Right atrium auricular region (tissue), 2 donors: ENCODE measurements at regions not wholly inside any gene's neighbourhood (a gene's known extent, or its start where the extent isn't known, plus 50 kb on each side); places are given as distances from the start of the nearest gene placed in this dataset.

Experiments
- DNase-seq: peaks from one replicate; pipeline ENCODE4 v3.0.0-alpha.2; 2019; ENCODE audit warnings: low spot score
- H3K27ac ChIP-seq, 2 donors: fragments of 200-600 bp; sonication (generic); 1 replicate in 1 of 2; 2 replicates in 1 of 2; pipeline ENCODE4 v1.5.1; 2016 to 2019
- H3K27me3 ChIP-seq, 2 donors: fragments of 200-600 bp; sonication (generic); one replicate each; pipeline versions ENCODE4 v1.5.1 to v1.6.0; 2017 to 2019
- H3K36me3 ChIP-seq: fragments of 200-600 bp; sonication (generic); one replicate; pipeline ENCODE4 v1.5.1; 2016
- H3K4me1 ChIP-seq, 2 donors: fragments of 200-600 bp; sonication (generic); one replicate each; pipeline versions ENCODE4 v1.5.1 to v1.6.0; 2017 to 2019
- H3K4me3 ChIP-seq, 2 donors: fragments of 200-600 bp; sonication (generic); 1 replicate in 1 of 2; 2 replicates in 1 of 2; pipeline ENCODE4 v1.5.1; 2017 to 2019; ENCODE audit warnings: mild to moderate bottlenecking in 1 of 2, moderate library complexity in 1 of 2
- H3K9me3 ChIP-seq, 2 donors: fragments of 200-600 bp; sonication (generic); one replicate each; pipeline ENCODE4 v1.5.1; 2019
- CTCF ChIP-seq, 2 donors: fragments of 200-600 bp; sonication (generic); IDR thresholded peaks; one replicate each; pipeline ENCODE4 v1.5.1; 2019; ENCODE audit warnings: antibody characterized with exemption in 2 of 2

DNA sequence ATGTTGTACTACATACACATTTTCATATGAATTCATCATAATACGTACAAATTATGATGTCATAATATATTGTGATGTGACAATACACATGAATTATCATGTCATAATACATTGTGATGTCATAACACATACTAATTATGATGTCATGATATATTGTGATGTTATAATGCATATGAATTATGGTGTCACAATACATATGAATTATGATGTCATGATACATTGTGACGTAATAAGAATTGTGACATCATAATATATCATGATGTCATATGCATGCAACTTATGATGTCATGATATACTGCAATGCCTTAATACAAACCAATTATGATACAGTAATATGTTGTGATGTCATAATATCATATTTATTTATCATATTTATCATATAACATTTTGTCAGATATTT, 2074.3 kb downstream of the TP53TG3F start:
- DNase-seq: no peak
- no peak for TF ChIP-seq CTCF (IDR thresholded peaks at IDR 0.05)

DNA sequence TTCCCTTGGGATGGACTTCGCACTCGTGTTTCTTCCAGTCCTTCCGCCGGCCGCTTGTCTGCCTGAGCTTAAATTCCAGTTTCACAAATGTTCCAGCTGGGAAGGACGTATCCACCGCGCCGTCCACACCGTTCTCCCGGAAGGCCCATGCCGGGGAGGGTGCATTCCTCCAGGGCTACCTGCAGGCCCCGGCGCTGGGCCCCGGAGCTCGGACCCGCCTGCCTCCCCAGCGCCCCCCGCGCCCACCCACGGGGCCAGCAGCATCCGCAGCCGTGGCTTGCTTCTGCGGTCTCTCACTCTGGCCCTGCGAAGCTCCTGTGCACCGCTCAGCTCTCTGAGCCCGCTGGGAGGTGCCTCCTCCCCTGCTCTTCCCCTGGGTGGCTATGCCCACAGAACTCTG, 2084.1 kb downstream of the TP53TG3F start:
- H3K9me3 ChIP-seq: no peaks in the 10 kb centered on the region
- TF ChIP-seq CTCF (IDR thresholded peaks at IDR 0.05): no peak

More for the DNA sequence above, 2074.3 kb downstream of the TP53TG3F start:
- H3K27ac ChIP-seq: no peak overlapping the region
- H3K4me3 ChIP-seq: no peak overlapping the region
- no peaks in the 10 kb centered on the region for H3K27me3 ChIP-seq
- no peaks in the 10 kb centered on the region for H3K36me3 ChIP-seq
- H3K9me3 ChIP-seq: no peaks in the 10 kb centered on the region
- H3K4me1 ChIP-seq: no peaks in the 10 kb centered on the region

DNA sequence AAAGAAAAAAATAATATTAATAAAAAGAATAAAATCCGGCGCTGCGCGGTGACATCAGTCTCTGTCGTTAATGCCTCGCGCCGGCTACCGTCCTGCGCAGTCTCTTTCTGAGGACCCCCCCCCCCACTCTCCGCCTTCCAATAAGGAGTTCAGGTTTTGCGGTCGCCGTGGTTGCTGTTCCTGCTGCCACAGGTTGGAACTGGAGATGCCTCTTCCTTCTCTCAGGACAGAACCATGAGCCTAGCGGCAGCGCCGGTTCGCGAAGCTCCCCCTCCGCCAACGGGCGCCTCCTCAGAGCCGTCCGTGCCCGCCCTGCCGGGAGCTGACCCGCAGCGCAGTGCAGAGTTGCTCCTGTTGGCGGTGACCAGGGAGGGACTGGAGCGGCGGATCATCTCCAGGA, 2093.4 kb downstream of the TP53TG3F start:
- no peak for TF ChIP-seq CTCF (IDR thresholded peaks at IDR 0.05)

More for the DNA sequence above, 2084.1 kb downstream of the TP53TG3F start:
- H3K27me3 ChIP-seq: no peaks in the 10 kb centered on the region
- H3K36me3 ChIP-seq: no peaks in the 10 kb centered on the region
- DNase-seq: no peak
- H3K4me1 ChIP-seq: no peaks in the 10 kb centered on the region
- H3K4me3 ChIP-seq: no peak overlapping the region
- no peak overlapping the region for H3K27ac ChIP-seq

GRCh38 chr16:35557731-35558130, 2098.3 kb downstream of the TP53TG3F start:
- H3K4me1 ChIP-seq: no peaks in the 10 kb centered on the region
- H3K36me3 ChIP-seq: no peaks in the 10 kb centered on the region
- H3K4me3 ChIP-seq: no peak overlapping the region
- H3K9me3 ChIP-seq: no peaks in the 10 kb centered on the region
- DNase-seq: no peak
- H3K27ac ChIP-seq: no peak overlapping the region
- TF ChIP-seq CTCF (IDR thresholded peaks at IDR 0.05): no peak
- H3K27me3 ChIP-seq: no peaks in the 10 kb centered on the region

More for the DNA sequence above, 2093.4 kb downstream of the TP53TG3F start:
- no peak for DNase-seq
- H3K27me3 ChIP-seq: no peaks in the 10 kb centered on the region
- no peaks in the 10 kb centered on the region for H3K36me3 ChIP-seq
- no peaks in the 10 kb centered on the region for H3K9me3 ChIP-seq
- H3K27ac ChIP-seq: no peak overlapping the region
- H3K4me1 ChIP-seq: no peaks in the 10 kb centered on the region
- no peak overlapping the region for H3K4me3 ChIP-seq

DNA sequence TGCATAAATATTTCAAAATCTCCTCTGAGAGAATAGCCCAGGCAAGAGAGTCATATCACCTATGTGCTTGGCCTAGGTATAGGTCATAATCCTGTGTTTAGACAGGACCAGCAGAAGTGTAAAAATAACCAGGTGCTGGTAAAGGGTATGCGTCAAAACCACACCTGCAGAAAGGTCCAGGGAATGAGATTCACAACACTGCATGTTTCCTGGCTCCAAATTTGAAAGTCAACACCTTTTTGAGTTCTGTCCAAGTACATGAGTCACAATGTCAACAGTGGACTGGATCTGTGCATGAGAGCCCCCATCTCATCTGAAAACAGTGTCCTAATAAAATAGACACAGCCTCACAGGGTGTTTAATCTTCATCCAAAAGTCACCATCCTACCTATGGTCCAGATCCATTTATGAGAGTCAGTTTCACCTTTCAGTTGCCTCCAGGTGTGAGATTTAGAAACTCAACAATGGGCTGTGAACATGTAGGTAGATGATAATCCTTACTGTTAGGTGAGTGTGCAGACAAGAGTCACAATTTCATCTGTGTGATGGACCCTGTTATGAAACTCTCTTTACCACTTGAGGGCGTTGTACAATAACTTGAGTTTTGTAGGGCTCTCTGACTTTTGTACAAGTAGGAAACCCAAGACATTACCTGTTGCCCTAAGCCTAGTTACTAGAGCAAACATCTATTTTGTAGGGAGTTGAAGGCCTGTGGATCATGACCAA, 2100.7 kb downstream of the TP53TG3F start:
- H3K27me3 ChIP-seq: no peaks in the 10 kb centered on the region
- no peak for DNase-seq

More for the DNA sequence above, 2100.7 kb downstream of the TP53TG3F start:
- H3K9me3 ChIP-seq: no peaks in the 10 kb centered on the region
- H3K36me3 ChIP-seq: no peaks in the 10 kb centered on the region
- TF ChIP-seq CTCF (IDR thresholded peaks at IDR 0.05): no peak
- no peak overlapping the region for H3K27ac ChIP-seq
- no peaks in the 10 kb centered on the region for H3K4me1 ChIP-seq
- H3K4me3 ChIP-seq: no peak overlapping the region
